ENCODE measurements at regions not wholly inside any gene's neighbourhood (a gene's known extent, or its start where the extent isn't known, plus 50 kb on each side); places are given as distances from the start of the nearest gene placed in this dataset.
"Not testable (repeated sequence)": the region's sequence is repeated elsewhere in the genome, so short reads cannot be mapped to it uniquely, and the experiment has no call there.

- Histone ChIP-seq H3K27ac (no peak overlapping the region), H3K79me2 (ENCODE audit: insufficient read depth) (no peaks in the 10 kb centered on the region), H2AFZ (no peak overlapping the region), H4K20me1 (ENCODE audit: insufficient read depth) (no peaks in the 10 kb centered on the region), H3K4me2 (ENCODE audit: unreplicated experiment) (no peak overlapping the region), H3K9me3 (ENCODE audit: low read depth) (no peaks in the 10 kb centered on the region), H3K36me3 (ENCODE audit: low read depth) (no peaks in the 10 kb centered on the region), H3K27me3 (replicated peaks; ENCODE audit: insufficient read depth) (no peaks in the 10 kb centered on the region), H3K4me1 (ENCODE audit: insufficient read depth) (peaks cover 10% of the 10 kb centered on the region; the same call in 1 of the 2 replicates), H3K9me2 (ENCODE audit: insufficient read depth) (no peaks in the 10 kb centered on the region), H3K4me3 (no peak overlapping the region), H3F3A (ENCODE audit: insufficient read depth) (peaks cover 16% of the 10 kb centered on the region; the same call in 1 of the 2 replicates), H3K9ac (no peak overlapping the region)
- WGBS, 2 experiments (ENCODE audit: low coverage in 1 of 2, low lambda C conversion rate in 2 of 2, missing lambda C conversion rate in 2 of 2) = 33 to 65% methylated on average over 1 of the region's 1 CpG
- in situ Hi-C loops (cut with MboI) = no loop called here
- no peak for DNase-seq
- TF ChIP-seq EZH2phosphoT487 (IDR thresholded peaks at IDR 0.05; ENCODE audit: insufficient read depth, low read depth) (no peak), EZH2 (IDR thresholded peaks at IDR 0.05; ENCODE audit: insufficient read depth, poor library complexity, severe bottlenecking) (no peak)
Measured at GRCh38 chr10:61263518-61263917, 189.7 kb downstream of the TMEM26 start.

- peak; percentile 82 for DNase-seq
- no peak overlapping the region for H2AFZ ChIP-seq
- no peaks in the 10 kb centered on the region for H3K9me2 ChIP-seq (ENCODE audit: insufficient read depth)
Measured at GRCh38 chr10:61262486-61263261, 190.5 kb downstream of the TMEM26 start.

GRCh38 chr10:61257956-61258496 lies 195.2 kb downstream of the TMEM26 start:
- no peak for TF ChIP-seq EZH2phosphoT487 (IDR thresholded peaks at IDR 0.05; ENCODE audit: insufficient read depth, low read depth)
- TF ChIP-seq EZH2 (IDR thresholded peaks at IDR 0.05; ENCODE audit: insufficient read depth, poor library complexity, severe bottlenecking) = no peak

More at GRCh38 chr10:61262486-61263261, 190.5 kb downstream of the TMEM26 start:
- TF ChIP-seq EZH2phosphoT487 (IDR thresholded peaks at IDR 0.05; ENCODE audit: insufficient read depth, low read depth) (no peak), EZH2 (IDR thresholded peaks at IDR 0.05; ENCODE audit: insufficient read depth, poor library complexity, severe bottlenecking) (no peak)
- Histone ChIP-seq H3K79me2 (ENCODE audit: insufficient read depth) (no peaks in the 10 kb centered on the region), H3K27me3 (replicated peaks; ENCODE audit: insufficient read depth) (no peaks in the 10 kb centered on the region), H3K4me1 (ENCODE audit: insufficient read depth) (peaks cover 10% of the 10 kb centered on the region; the same call in 1 of the 2 replicates), H3K27ac (peak overlapping the region; percentile 19; the same call in 1 of the 2 replicates), H4K20me1 (ENCODE audit: insufficient read depth) (no peaks in the 10 kb centered on the region), H3K36me3 (ENCODE audit: low read depth) (no peaks in the 10 kb centered on the region), H3K4me2 (ENCODE audit: unreplicated experiment) (no peak overlapping the region), H3K9ac (no peak overlapping the region), H3F3A (ENCODE audit: insufficient read depth) (peaks cover 16% of the 10 kb centered on the region), H3K4me3 (no peak overlapping the region), H3K9me3 (ENCODE audit: low read depth) (no peaks in the 10 kb centered on the region)
- WGBS, 2 experiments (ENCODE audit: low coverage in 1 of 2, low lambda C conversion rate in 2 of 2, missing lambda C conversion rate in 2 of 2) = 29 to 32% methylated on average over 3 of the region's 3 CpGs
- in situ Hi-C loops (cut with MboI) = no loop called here

GRCh38 chr10:61257136-61257535 lies 196.0 kb downstream of the TMEM26 start:
- 70 to 78% methylated on average over 6 of the region's 6 CpGs for WGBS, 2 experiments (ENCODE audit: low coverage in 1 of 2, low lambda C conversion rate in 2 of 2, missing lambda C conversion rate in 2 of 2)
- no peak overlapping the region for H3K9ac ChIP-seq
- H3K36me3 ChIP-seq (ENCODE audit: low read depth) = no peaks in the 10 kb centered on the region
- no peaks in the 10 kb centered on the region for H3K9me3 ChIP-seq (ENCODE audit: low read depth)
- H3F3A ChIP-seq (ENCODE audit: insufficient read depth) = peaks cover 1% of the 10 kb centered on the region
- H2AFZ ChIP-seq = no peak overlapping the region
- H3K27ac ChIP-seq = no peak overlapping the region
- no peaks in the 10 kb centered on the region for H3K4me1 ChIP-seq (ENCODE audit: insufficient read depth)
- H3K27me3 ChIP-seq (replicated peaks; ENCODE audit: insufficient read depth) = no peaks in the 10 kb centered on the region
- H3K4me3 ChIP-seq = no peak overlapping the region
- no peaks in the 10 kb centered on the region for H3K79me2 ChIP-seq (ENCODE audit: insufficient read depth)
- H4K20me1 ChIP-seq (ENCODE audit: insufficient read depth) = no peaks in the 10 kb centered on the region
- in situ Hi-C loops (cut with MboI) = no loop called here
- no peak overlapping the region for H3K4me2 ChIP-seq (ENCODE audit: unreplicated experiment)
- H3K9me2 ChIP-seq (ENCODE audit: insufficient read depth) = no peaks in the 10 kb centered on the region
- TF ChIP-seq EZH2phosphoT487 (IDR thresholded peaks at IDR 0.05; ENCODE audit: insufficient read depth, low read depth) (no peak), EZH2 (IDR thresholded peaks at IDR 0.05; ENCODE audit: insufficient read depth, poor library complexity, severe bottlenecking) (no peak)
- no peak for DNase-seq

More at GRCh38 chr10:61257956-61258496, 195.2 kb downstream of the TMEM26 start:
- Histone ChIP-seq H4K20me1 (ENCODE audit: insufficient read depth) (no peaks in the 10 kb centered on the region), H3K4me2 (ENCODE audit: unreplicated experiment) (no peak overlapping the region), H3K9ac (no peak overlapping the region), H3K27ac (no peak overlapping the region), H3K4me3 (no peak overlapping the region), H3K4me1 (ENCODE audit: insufficient read depth) (peaks cover 6% of the 10 kb centered on the region; the same call in 1 of the 2 replicates), H2AFZ (no peak overlapping the region), H3K79me2 (ENCODE audit: insufficient read depth) (no peaks in the 10 kb centered on the region), H3K9me3 (ENCODE audit: low read depth) (no peaks in the 10 kb centered on the region), H3K27me3 (replicated peaks; ENCODE audit: insufficient read depth) (no peaks in the 10 kb centered on the region), H3K9me2 (ENCODE audit: insufficient read depth) (no peaks in the 10 kb centered on the region), H3K36me3 (ENCODE audit: low read depth) (no peaks in the 10 kb centered on the region), H3F3A (ENCODE audit: insufficient read depth) (peaks cover 10% of the 10 kb centered on the region)
- in situ Hi-C loops (cut with MboI) = no loop called here
- peak; percentile 34 for DNase-seq

- 3 to 8% methylated on average over 1 of the region's 1 CpG for WGBS, 2 experiments (ENCODE audit: low coverage in 1 of 2, low lambda C conversion rate in 2 of 2, missing lambda C conversion rate in 2 of 2)
- H3F3A ChIP-seq (ENCODE audit: insufficient read depth); in situ Hi-C loops (cut with MboI); H3K4me2 ChIP-seq (ENCODE audit: unreplicated experiment); H3K4me1 ChIP-seq (ENCODE audit: insufficient read depth); H4K20me1 ChIP-seq (ENCODE audit: insufficient read depth); H3K9me2 ChIP-seq (ENCODE audit: insufficient read depth); H3K9ac ChIP-seq; DNase-seq; H3K27me3 ChIP-seq (replicated peaks; ENCODE audit: insufficient read depth); H3K79me2 ChIP-seq (ENCODE audit: insufficient read depth); H3K27ac ChIP-seq; H3K36me3 ChIP-seq (ENCODE audit: low read depth); H3K9me3 ChIP-seq (ENCODE audit: low read depth); H2AFZ ChIP-seq; H3K4me3 ChIP-seq: not testable (repeated sequence)
Measured at GRCh38 chr10:61252326-61252725, 200.9 kb downstream of the TMEM26 start.
